Osteocyte (in vitro differentiated cells): ENCODE measurements at regions not wholly inside any gene's neighbourhood (a gene's known extent, or its start where the extent isn't known, plus 50 kb on each side); places are given as distances from the start of the nearest gene placed in this dataset.

Experiments
- DNase-seq: peaks from one replicate; pipeline ENCODE4 v3.0.0; 2021; ENCODE audit warnings: mixed read lengths; ENCODE audit not compliant: unreplicated experiment; ENCODE audit errors: extremely low spot score
- H3K27ac Mint-ChIP-seq: one replicate; pipeline ENCODE4 v1.8.0; 2021; ENCODE audit warnings: mild to moderate bottlenecking, mixed read lengths; ENCODE audit not compliant: unreplicated experiment
- H3K27me3 Mint-ChIP-seq: one replicate; pipeline ENCODE4 v1.8.0; 2021; ENCODE audit warnings: mixed read lengths; ENCODE audit not compliant: unreplicated experiment
- H3K36me3 Mint-ChIP-seq: one replicate; pipeline ENCODE4 v1.8.0; 2021; ENCODE audit warnings: mixed read lengths; ENCODE audit not compliant: unreplicated experiment
- H3K4me1 Mint-ChIP-seq: one replicate; pipeline ENCODE4 v1.8.0; 2021; ENCODE audit warnings: mixed read lengths; ENCODE audit not compliant: unreplicated experiment
- H3K4me3 Mint-ChIP-seq: one replicate; pipeline ENCODE4 v1.8.0; 2021; ENCODE audit warnings: mild to moderate bottlenecking, moderate library complexity, mixed read lengths; ENCODE audit not compliant: unreplicated experiment
- H3K9me3 Mint-ChIP-seq: one replicate; pipeline ENCODE4 v1.8.0; 2021; ENCODE audit warnings: mixed read lengths; ENCODE audit not compliant: unreplicated experiment
- TF ChIP-seq, protein P1 (sequence below): fragments of 200-600 bp; sonication (generic); IDR thresholded peaks from 2 replicates; pipeline ENCODE4 v1.5.0; 2021; ENCODE audit warnings: antibody characterized with exemption, mild to moderate bottlenecking, moderate library complexity

GRCh38 chr3:30474371-30474770 lies 132.0 kb upstream of the TGFBR2 start:
- no peak for DNase-seq
- Mint-ChIP-seq H3K36me3 (peaks cover 2% of the 10 kb centered on the region), H3K27ac (no peak overlapping the region), H3K4me1 (peaks cover 18% of the 10 kb centered on the region), H3K4me3 (no peak overlapping the region), H3K9me3 (peaks cover 4% of the 10 kb centered on the region), H3K27me3 (no peaks in the 10 kb centered on the region)
- TF ChIP-seq, protein P1, sequence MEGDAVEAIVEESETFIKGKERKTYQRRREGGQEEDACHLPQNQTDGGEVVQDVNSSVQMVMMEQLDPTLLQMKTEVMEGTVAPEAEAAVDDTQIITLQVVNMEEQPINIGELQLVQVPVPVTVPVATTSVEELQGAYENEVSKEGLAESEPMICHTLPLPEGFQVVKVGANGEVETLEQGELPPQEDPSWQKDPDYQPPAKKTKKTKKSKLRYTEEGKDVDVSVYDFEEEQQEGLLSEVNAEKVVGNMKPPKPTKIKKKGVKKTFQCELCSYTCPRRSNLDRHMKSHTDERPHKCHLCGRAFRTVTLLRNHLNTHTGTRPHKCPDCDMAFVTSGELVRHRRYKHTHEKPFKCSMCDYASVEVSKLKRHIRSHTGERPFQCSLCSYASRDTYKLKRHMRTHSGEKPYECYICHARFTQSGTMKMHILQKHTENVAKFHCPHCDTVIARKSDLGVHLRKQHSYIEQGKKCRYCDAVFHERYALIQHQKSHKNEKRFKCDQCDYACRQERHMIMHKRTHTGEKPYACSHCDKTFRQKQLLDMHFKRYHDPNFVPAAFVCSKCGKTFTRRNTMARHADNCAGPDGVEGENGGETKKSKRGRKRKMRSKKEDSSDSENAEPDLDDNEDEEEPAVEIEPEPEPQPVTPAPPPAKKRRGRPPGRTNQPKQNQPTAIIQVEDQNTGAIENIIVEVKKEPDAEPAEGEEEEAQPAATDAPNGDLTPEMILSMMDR, result no peak

GRCh38 chr3:30475038-30475808 lies 131.2 kb upstream of the TGFBR2 start:
- Mint-ChIP-seq H3K4me3 (no peak overlapping the region), H3K27me3 (no peaks in the 10 kb centered on the region)

DNA sequence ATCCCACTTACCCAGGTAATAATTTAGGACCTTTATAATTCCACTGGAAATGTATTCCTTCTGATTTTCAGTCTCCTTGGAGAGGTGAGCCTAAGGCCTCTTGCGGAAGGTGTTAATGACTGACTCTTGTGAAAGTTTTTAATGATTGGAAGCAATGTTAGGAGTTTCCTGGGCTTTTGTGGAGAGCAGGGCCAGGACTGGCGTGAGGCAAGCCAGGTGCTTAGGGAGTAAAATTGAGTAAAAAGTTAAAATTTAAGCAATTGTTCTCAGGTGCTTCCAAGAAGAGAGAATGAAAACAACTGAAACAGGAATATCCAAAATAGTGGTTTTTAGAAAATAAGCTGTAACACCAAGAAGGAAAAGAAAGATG lies 130.6 kb upstream of the TGFBR2 start:
- H3K36me3 Mint-ChIP-seq, result no peaks in the 10 kb centered on the region
- DNase-seq, result no peak

More at GRCh38 chr3:30475038-30475808, 131.2 kb upstream of the TGFBR2 start:
- Mint-ChIP-seq H3K36me3 (no peaks in the 10 kb centered on the region), H3K4me1 (peaks cover 21% of the 10 kb centered on the region), H3K27ac (no peak overlapping the region), H3K9me3 (peaks cover 4% of the 10 kb centered on the region)
- no peak for DNase-seq
- TF ChIP-seq, protein P1, result no peak

DNA sequence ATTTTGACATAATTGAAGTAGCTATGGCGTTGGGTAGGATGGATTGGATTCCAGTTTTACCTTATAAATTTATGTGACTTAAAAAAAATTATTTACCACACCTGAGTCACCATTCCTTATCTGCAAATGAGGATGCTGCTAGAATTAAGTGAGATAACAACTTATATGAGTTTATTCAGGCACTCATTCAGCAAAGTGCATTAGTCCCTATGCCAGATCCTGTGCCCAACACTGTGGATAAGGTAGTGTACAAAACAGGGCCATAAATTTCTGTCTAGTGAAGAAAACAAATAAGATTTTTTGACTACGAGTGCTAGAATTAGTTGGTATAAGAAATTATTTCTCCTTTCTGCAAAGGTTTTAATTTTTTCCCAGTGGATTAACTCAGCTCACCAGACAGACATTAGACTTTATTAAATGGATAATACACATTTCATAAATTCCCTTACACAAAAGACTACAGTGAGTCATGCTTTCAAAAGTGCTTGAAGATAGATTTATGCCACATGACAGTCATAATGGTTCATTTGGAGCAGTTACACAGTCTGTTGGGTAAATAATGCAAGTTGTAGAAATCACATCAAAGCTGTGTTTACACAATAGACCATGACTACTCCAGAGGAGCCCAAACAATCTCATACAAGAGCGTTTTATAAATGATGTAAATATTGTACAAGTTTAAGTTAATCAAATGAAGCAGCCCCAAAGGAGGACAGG lies 129.9 kb upstream of the TGFBR2 start:
- TF ChIP-seq, protein P1, result no peak
- no peaks in the 10 kb centered on the region for H3K36me3 Mint-ChIP-seq
- no peak for DNase-seq
- peaks cover 15% of the 10 kb centered on the region for H3K4me1 Mint-ChIP-seq
- H3K9me3 Mint-ChIP-seq, result peaks cover 4% of the 10 kb centered on the region
- no peak overlapping the region for H3K4me3 Mint-ChIP-seq
- no peaks in the 10 kb centered on the region for H3K27me3 Mint-ChIP-seq
- H3K27ac Mint-ChIP-seq, result no peak overlapping the region

More for the DNA sequence above, 130.6 kb upstream of the TGFBR2 start:
- TF ChIP-seq, protein P1, result no peak
- peaks cover 4% of the 10 kb centered on the region for H3K9me3 Mint-ChIP-seq
- H3K4me3 Mint-ChIP-seq, result no peak overlapping the region
- H3K27ac Mint-ChIP-seq, result no peak overlapping the region
- no peaks in the 10 kb centered on the region for H3K27me3 Mint-ChIP-seq
- H3K4me1 Mint-ChIP-seq, result peaks cover 19% of the 10 kb centered on the region
